ENCODE measurements at regions not wholly inside any gene's neighbourhood (a gene's known extent, or its start where the extent isn't known, plus 50 kb on each side); places are given as distances from the start of the nearest gene placed in this dataset.

DNA sequence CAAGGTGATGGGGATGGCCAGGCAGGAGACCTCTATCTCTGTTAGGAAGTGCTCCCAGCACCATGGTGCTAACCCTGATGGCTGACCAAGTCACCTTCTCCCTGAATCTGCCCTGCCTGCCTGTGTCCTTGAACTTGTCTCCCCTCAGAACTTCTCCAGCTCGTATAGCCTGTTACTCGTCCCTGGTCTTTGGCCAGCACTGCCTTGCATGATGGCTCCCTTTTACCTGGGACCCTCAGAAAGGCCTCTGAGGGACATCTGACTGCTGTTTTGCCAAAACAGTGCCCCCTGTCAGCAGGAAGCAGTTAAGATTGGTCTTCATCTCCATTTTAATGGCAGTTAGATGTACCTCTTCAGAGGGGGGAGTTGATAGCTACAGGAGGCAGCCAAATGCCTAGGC lies 148.3 kb downstream of the RHOU start:
- no peak for TF ChIP-seq POLR2AphosphoS5 (IDR thresholded peaks at IDR 0.05; ENCODE audit: low read depth, low read length)
- no peak for TF ChIP-seq PAX5 (IDR thresholded peaks at IDR 0.05; ENCODE audit: insufficient read depth, low read length, severe bottlenecking)
- TF ChIP-seq POLR2A (IDR thresholded peaks at IDR 0.05; ENCODE audit: low read depth, low read length), result no peak
- TF ChIP-seq TAF1 (IDR thresholded peaks at IDR 0.05; ENCODE audit: low read depth, low read length), result no peak

Measured in GM12891 (cell line).